ENCODE measurements at regions not wholly inside any gene's neighbourhood (a gene's known extent, or its start where the extent isn't known, plus 50 kb on each side); places are given as distances from the start of the nearest gene placed in this dataset.
A peak's percentile ranks its signal among the peaks of the same experiment; 100 is the strongest.
"Not testable (repeated sequence)": the region's sequence is repeated elsewhere in the genome, so short reads cannot be mapped to it uniquely, and the experiment has no call there.

GRCh38 chr6:164086076-164086887 lies 671.8 kb downstream of the QKI start:
- Histone ChIP-seq H3K4me3 (peak overlapping the region; percentile 53), H3K27me3 (ENCODE audit: low read depth) (no peaks in the 10 kb centered on the region), H3K4me1 (peaks cover 27% of the 10 kb centered on the region), H3K27ac (replicated peaks) (peak overlapping the region; percentile 91), H3K36me3 (no peaks in the 10 kb centered on the region), H3K9me3 (replicated peaks) (no peaks in the 10 kb centered on the region)
- DNase-seq: no peak
- intact Hi-C loops (cut with micrococcal nuclease): no loop called here
- TF ChIP-seq, protein P1, sequence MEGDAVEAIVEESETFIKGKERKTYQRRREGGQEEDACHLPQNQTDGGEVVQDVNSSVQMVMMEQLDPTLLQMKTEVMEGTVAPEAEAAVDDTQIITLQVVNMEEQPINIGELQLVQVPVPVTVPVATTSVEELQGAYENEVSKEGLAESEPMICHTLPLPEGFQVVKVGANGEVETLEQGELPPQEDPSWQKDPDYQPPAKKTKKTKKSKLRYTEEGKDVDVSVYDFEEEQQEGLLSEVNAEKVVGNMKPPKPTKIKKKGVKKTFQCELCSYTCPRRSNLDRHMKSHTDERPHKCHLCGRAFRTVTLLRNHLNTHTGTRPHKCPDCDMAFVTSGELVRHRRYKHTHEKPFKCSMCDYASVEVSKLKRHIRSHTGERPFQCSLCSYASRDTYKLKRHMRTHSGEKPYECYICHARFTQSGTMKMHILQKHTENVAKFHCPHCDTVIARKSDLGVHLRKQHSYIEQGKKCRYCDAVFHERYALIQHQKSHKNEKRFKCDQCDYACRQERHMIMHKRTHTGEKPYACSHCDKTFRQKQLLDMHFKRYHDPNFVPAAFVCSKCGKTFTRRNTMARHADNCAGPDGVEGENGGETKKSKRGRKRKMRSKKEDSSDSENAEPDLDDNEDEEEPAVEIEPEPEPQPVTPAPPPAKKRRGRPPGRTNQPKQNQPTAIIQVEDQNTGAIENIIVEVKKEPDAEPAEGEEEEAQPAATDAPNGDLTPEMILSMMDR (IDR thresholded peaks at IDR 0.05; ENCODE audit: borderline replicate concordance): no peak

DNA sequence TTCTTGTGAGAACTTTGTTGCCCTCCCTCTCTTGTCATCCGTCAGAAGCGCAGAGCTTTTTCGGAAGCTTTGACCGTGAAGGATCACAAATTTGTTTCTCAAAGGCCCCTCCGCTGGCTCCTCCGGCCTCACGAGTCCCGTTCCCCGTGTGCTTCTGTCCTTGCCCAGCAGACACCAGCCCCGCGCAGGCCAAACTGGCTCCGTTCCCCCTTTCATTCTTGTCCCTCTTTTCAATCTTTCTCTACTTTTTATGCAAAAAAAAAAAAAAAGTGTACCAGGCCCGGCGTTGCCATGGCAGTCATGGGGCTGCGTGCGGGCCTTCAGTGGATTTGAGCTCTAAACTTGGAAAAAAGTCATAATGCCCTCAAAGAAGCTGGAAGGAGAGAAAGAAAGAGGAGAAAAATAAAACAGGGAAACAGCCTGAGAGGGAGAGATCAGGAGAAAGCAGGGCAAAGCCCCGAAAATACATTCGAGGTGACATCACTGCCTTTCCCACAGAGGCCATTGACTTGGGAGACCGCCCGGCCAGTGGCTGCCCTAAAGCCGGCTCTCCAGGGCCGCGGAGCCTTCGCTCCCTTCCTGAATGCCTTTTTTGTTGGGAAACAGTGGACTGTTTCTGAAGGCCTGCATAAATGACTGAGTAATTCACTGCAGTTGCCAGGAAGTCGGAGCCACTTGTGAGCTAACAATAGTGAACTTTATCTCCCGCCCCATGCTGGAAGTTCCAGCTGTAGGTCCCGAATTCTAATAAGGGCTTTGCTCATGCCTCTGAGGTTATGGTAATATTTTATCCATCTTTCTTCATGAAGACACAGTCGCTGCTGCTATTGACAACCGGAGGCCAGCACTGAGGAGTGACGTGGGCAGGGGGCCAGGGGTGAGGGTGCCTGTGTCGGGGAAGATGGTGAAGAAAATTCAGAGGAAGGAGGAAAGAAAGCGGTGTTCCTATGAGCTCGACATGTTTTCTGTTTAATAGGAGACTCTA lies 670.9 kb downstream of the QKI start:
- H3K4me1 ChIP-seq: peaks cover 27% of the 10 kb centered on the region
- H3K27me3 ChIP-seq (ENCODE audit: low read depth): no peaks in the 10 kb centered on the region
- H3K36me3 ChIP-seq: no peaks in the 10 kb centered on the region
- intact Hi-C loops (cut with micrococcal nuclease): no loop called here
- peak overlapping the region; percentile 53 for H3K4me3 ChIP-seq
- peak overlapping the region; percentile 91 for H3K27ac ChIP-seq (replicated peaks)
- peak; percentile 87 for DNase-seq
- TF ChIP-seq, protein P1 (IDR thresholded peaks at IDR 0.05; ENCODE audit: borderline replicate concordance): no peak
- H3K9me3 ChIP-seq (replicated peaks): no peaks in the 10 kb centered on the region

DNA sequence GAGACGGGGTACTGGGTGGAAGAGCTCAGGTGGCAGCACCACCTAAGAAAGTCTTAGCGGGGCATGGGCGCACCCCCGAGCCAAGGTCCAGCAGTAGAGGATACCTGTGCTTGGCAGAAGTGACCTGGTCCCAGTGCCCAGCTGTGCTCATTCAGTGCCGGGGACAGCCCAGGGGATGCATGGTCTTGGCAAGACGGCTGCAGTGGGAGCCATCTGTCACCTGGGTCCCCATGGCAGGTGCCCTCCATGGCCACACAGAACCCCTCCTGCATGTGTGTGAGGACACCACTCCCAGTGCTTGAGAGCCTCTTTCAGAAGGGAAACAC lies 664.7 kb downstream of the QKI start:
- Histone ChIP-seq H3K27ac (replicated peaks) (no peak overlapping the region), H3K9me3 (replicated peaks) (no peaks in the 10 kb centered on the region), H3K4me3 (no peak overlapping the region), H3K36me3 (no peaks in the 10 kb centered on the region), H3K27me3 (ENCODE audit: low read depth) (no peaks in the 10 kb centered on the region), H3K4me1 (peaks cover 22% of the 10 kb centered on the region)
- intact Hi-C loops (cut with micrococcal nuclease): no loop called here
- no peak for DNase-seq
- TF ChIP-seq, protein P1 (IDR thresholded peaks at IDR 0.05; ENCODE audit: borderline replicate concordance): no peak

DNA sequence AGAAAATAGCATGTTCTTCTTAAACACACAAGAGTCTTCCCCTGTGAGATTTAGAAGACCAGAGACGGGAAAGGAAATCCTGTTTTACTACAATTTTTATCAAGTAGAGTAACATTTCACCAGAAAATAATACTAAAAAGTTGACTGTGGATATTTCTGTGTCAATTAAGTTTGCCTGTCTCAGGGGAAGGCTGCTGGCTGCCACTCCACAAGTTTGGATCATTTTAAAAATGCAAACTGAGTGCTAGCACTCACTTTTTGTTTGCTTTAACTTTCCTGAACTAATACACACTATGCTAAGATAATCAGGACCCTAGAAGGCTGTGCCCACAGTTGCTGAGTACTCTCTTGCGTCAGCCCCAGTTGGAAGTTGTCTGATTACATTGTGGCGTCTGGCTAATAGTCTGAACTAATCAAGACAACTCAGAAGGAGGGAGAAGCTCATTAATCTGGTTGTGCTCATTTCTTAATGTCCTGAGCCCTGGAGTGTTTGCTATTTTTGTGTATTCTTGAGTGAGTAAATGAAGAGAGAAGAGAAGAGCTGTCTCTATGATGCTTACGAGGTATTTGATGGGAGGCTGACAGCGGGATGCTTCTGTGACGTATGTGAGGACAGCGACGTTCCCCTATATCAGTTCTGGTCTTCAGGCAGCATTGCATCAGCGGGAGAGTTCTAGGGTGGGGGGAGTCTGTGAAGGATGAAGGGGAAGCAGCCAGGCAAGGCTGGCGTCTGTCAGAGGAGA lies 664.2 kb downstream of the QKI start:
- no peaks in the 10 kb centered on the region for H3K9me3 ChIP-seq (replicated peaks)
- no peak overlapping the region for H3K4me3 ChIP-seq
- intact Hi-C loops (cut with micrococcal nuclease): no loop called here
- no peak for DNase-seq
- TF ChIP-seq, protein P1 (IDR thresholded peaks at IDR 0.05; ENCODE audit: borderline replicate concordance): no peak
- no peaks in the 10 kb centered on the region for H3K36me3 ChIP-seq
- H3K27me3 ChIP-seq (ENCODE audit: low read depth): no peaks in the 10 kb centered on the region
- peak overlapping the region; percentile 50 for H3K27ac ChIP-seq (replicated peaks)
- H3K4me1 ChIP-seq: peaks cover 18% of the 10 kb centered on the region

- intact Hi-C loops (cut with micrococcal nuclease); H3K9me3 ChIP-seq (replicated peaks); H3K36me3 ChIP-seq; H3K27me3 ChIP-seq (ENCODE audit: low read depth); H3K4me3 ChIP-seq; DNase-seq; H3K27ac ChIP-seq (replicated peaks): not testable (repeated sequence)
- H3K4me1 ChIP-seq: peaks cover 18% of the 10 kb centered on the region
These were observed 662.5 kb downstream of the QKI start for GRCh38 chr6:164076818-164077532.

All from left ventricle myocardium inferior (tissue), 1 donor.